Type B pancreatic cell (in vitro differentiated cells): ENCODE measurements at regions not wholly inside any gene's neighbourhood (a gene's known extent, or its start where the extent isn't known, plus 50 kb on each side); places are given as distances from the start of the nearest gene placed in this dataset.

ENCODE experiments used
- DNase-seq: peaks from one replicate; pipeline ENCODE4 v3.0.0; 2021; ENCODE audit warnings: mixed read lengths; ENCODE audit not compliant: unreplicated experiment; ENCODE audit errors: extremely low spot score
- H3K27ac Mint-ChIP-seq: 2 replicates; pipeline ENCODE4 v1.8.0; 2021; ENCODE audit warnings: mild to moderate bottlenecking, mixed read lengths
- H3K27me3 Mint-ChIP-seq: 2 replicates; pipeline ENCODE4 v1.8.0; 2021; ENCODE audit warnings: mixed read lengths
- H3K36me3 Mint-ChIP-seq: 2 replicates; pipeline ENCODE4 v1.8.0; 2021; ENCODE audit warnings: mixed read lengths
- H3K4me1 Mint-ChIP-seq: one replicate; pipeline ENCODE4 v1.8.0; 2021; ENCODE audit warnings: mixed read lengths; ENCODE audit not compliant: unreplicated experiment
- H3K4me3 Mint-ChIP-seq: 2 replicates; pipeline ENCODE4 v1.8.0; 2021; ENCODE audit warnings: mild to moderate bottlenecking, mixed read lengths
- H3K9me3 Mint-ChIP-seq: 2 replicates; pipeline ENCODE4 v1.8.0; 2021; ENCODE audit warnings: mixed read lengths
- CTCF ChIP-seq: fragments of 200-600 bp; sonication (generic); conservative IDR thresholded peaks from 2 replicates; pipeline ENCODE4 v1.5.0; 2021; ENCODE audit warnings: antibody characterized with exemption, mild to moderate bottlenecking

- Mint-ChIP-seq H3K27me3 (peaks cover 3% of the 10 kb centered on the region), H3K9me3 (no peaks in the 10 kb centered on the region), H3K36me3 (peaks cover 4% of the 10 kb centered on the region), H3K27ac (peak overlapping the region; percentile 54), H3K4me3 (peak overlapping the region; percentile 92), H3K4me1 (peaks cover 33% of the 10 kb centered on the region)
- TF ChIP-seq CTCF = no peak
- no peak for DNase-seq
These were observed 83.0 kb upstream of the AK4 start for GRCh38 chr1:65064981-65065380.

- TF ChIP-seq CTCF = no peak
- Mint-ChIP-seq H3K36me3 (peaks cover 4% of the 10 kb centered on the region), H3K4me1 (peaks cover 31% of the 10 kb centered on the region), H3K27me3 (peaks cover 10% of the 10 kb centered on the region), H3K27ac (peak overlapping the region; percentile 54), H3K9me3 (no peaks in the 10 kb centered on the region), H3K4me3 (peak overlapping the region; percentile 92)
- DNase-seq = no peak
These were observed 82.2 kb upstream of the AK4 start for GRCh38 chr1:65065524-65066418.

- no peak for DNase-seq
These were observed 81.6 kb upstream of the AK4 start for GRCh38 chr1:65066419-65066765.

GRCh38 chr1:65066766-65067490 lies 81.1 kb upstream of the AK4 start:
- Mint-ChIP-seq H3K4me3 (peak overlapping the region; percentile 92), H3K36me3 (peaks cover 4% of the 10 kb centered on the region), H3K27me3 (peaks cover 12% of the 10 kb centered on the region), H3K4me1 (peaks cover 31% of the 10 kb centered on the region), H3K9me3 (no peaks in the 10 kb centered on the region), H3K27ac (peak overlapping the region; percentile 92)
- peak; percentile 76 for DNase-seq
- no peak for TF ChIP-seq CTCF

More at GRCh38 chr1:65066419-65066765, 81.6 kb upstream of the AK4 start:
- Mint-ChIP-seq H3K27ac (peak overlapping the region; percentile 54), H3K27me3 (peaks cover 12% of the 10 kb centered on the region), H3K4me3 (peak overlapping the region; percentile 92), H3K4me1 (peaks cover 31% of the 10 kb centered on the region), H3K36me3 (peaks cover 4% of the 10 kb centered on the region), H3K9me3 (no peaks in the 10 kb centered on the region)
- no peak for TF ChIP-seq CTCF

GRCh38 chr1:65067491-65068201 lies 80.4 kb upstream of the AK4 start:
- H3K27me3 Mint-ChIP-seq = peaks cover 12% of the 10 kb centered on the region
- DNase-seq = peak; percentile 73
- TF ChIP-seq CTCF = no peak
- peak overlapping the region; percentile 92 for H3K27ac Mint-ChIP-seq
- no peaks in the 10 kb centered on the region for H3K9me3 Mint-ChIP-seq
- H3K4me3 Mint-ChIP-seq = peak overlapping the region; percentile 92
- peaks cover 31% of the 10 kb centered on the region for H3K4me1 Mint-ChIP-seq
- peaks cover 4% of the 10 kb centered on the region for H3K36me3 Mint-ChIP-seq
